Testis (tissue), 2 donors: ENCODE measurements at regions not wholly inside any gene's neighbourhood (a gene's known extent, or its start where the extent isn't known, plus 50 kb on each side); places are given as distances from the start of the nearest gene placed in this dataset.

Experiments
- DNase-seq: peaks from one replicate; pipeline ENCODE4 v3.0.0-alpha.2; 2019
- H3K27ac ChIP-seq, 2 donors: fragments of 200-600 bp; sonication (generic); one replicate each; pipeline ENCODE4 v1.5.1; 2019
- H3K27me3 ChIP-seq: fragments of 200-600 bp; sonication (generic); one replicate; pipeline ENCODE4 v1.5.1; 2019
- H3K36me3 ChIP-seq: fragments of 200-600 bp; sonication (generic); one replicate; pipeline ENCODE4 v1.5.1; 2017; ENCODE audit warnings: low read depth; ENCODE audit errors: missing control alignments
- H3K4me1 ChIP-seq: fragments of 200-600 bp; sonication (generic); one replicate; pipeline ENCODE4 v1.5.1; 2019
- H3K4me3 ChIP-seq, 2 donors: fragments of 200-600 bp; sonication (generic); one replicate each; pipeline ENCODE4 v1.5.1; 2017 to 2019
- H3K9me3 ChIP-seq: fragments of 200-600 bp; sonication (generic); one replicate; pipeline ENCODE4 v1.5.1; 2017
- CTCF ChIP-seq, 3 experiments: fragments of 450-650 bp in 2 of 3; fragments of 200-600 bp in 1 of 3; sonication (generic) in 1 of 3; IDR thresholded peaks; one replicate each; pipeline ENCODE4 v1.5.1; 2016 to 2019; ENCODE audit warnings: antibody characterized with exemption in 3 of 3, mild to moderate bottlenecking in 2 of 3, moderate library complexity in 1 of 3
- POLR2A ChIP-seq: fragments of 450-650 bp; IDR thresholded peaks from one replicate; pipeline ENCODE4 v1.6.1; 2017; ENCODE audit warnings: antibody characterized with exemption, mild to moderate bottlenecking, moderate library complexity
- WGBS, 2 donors: methylation state at CpG; one replicate each; pipeline ENCODE4 v1.1.5; 2018; 5-methylcytosine and 5-hydroxymethylcytosine counted together
- intact Hi-C: fragments of 100-400 bp; cut with DNase I; formaldehyde crosslinking; loops from one replicate; pipeline ENCODE4 v1.15.1; 2023; ENCODE audit warnings: low total_unique reads

GRCh38 chr15:92523176-92523575 is 129.5 kb downstream of the ST8SIA2 start:
- Histone ChIP-seq H3K27me3 (no peaks in the 10 kb centered on the region), H3K4me1 (peaks cover 7% of the 10 kb centered on the region), H3K27ac (no peak overlapping the region), H3K36me3 (no peaks in the 10 kb centered on the region), H3K9me3 (no peaks in the 10 kb centered on the region), H3K4me3 (no peak overlapping the region)
- no peak for DNase-seq
- 92 to 93% methylated on average over 2 of the region's 2 CpGs for WGBS, 2 donors
- TF ChIP-seq CTCF (IDR thresholded peaks at IDR 0.05) (no peak), POLR2A (no peak)
- intact Hi-C loops = loop anchor here (10.0 kb wide), 2 partner anchors 102 to 192 kb away; no protein-coding TSS in a partner anchor

GRCh38 chr15:92521624-92522008 is 127.9 kb downstream of the ST8SIA2 start:
- intact Hi-C loops = loop anchor here (10.0 kb wide), 2 partner anchors 103 to 193 kb away; no protein-coding TSS in a partner anchor
- H3K9me3 ChIP-seq = no peaks in the 10 kb centered on the region
- no peak overlapping the region for H3K27ac ChIP-seq

GRCh38 chr15:92520914-92521623 is 127.4 kb downstream of the ST8SIA2 start:
- no peaks in the 10 kb centered on the region for H3K9me3 ChIP-seq
- H3K27me3 ChIP-seq = no peaks in the 10 kb centered on the region
- WGBS, 2 donors = 90 to 91% methylated on average over 2 of the region's 2 CpGs
- no peaks in the 10 kb centered on the region for H3K36me3 ChIP-seq
- TF ChIP-seq POLR2A (no peak), CTCF (IDR thresholded peaks at IDR 0.05) (no peak)
- H3K27ac ChIP-seq = no peak overlapping the region
- H3K4me1 ChIP-seq = no peaks in the 10 kb centered on the region
- DNase-seq = no peak
- intact Hi-C loops = loop anchor here (10.0 kb wide), 2 partner anchors 104 to 194 kb away; no protein-coding TSS in a partner anchor
- H3K4me3 ChIP-seq = no peak overlapping the region

More at GRCh38 chr15:92521624-92522008, 127.9 kb downstream of the ST8SIA2 start:
- no peaks in the 10 kb centered on the region for H3K36me3 ChIP-seq
- TF ChIP-seq CTCF (IDR thresholded peaks at IDR 0.05) (peak; percentile 71 to 90 (median 81)), POLR2A (no peak)
- peak; percentile 90 for DNase-seq
- 17% methylated on average over 7 of the region's 7 CpGs for WGBS, 2 donors
- no peaks in the 10 kb centered on the region for H3K27me3 ChIP-seq
- H3K4me1 ChIP-seq = no peaks in the 10 kb centered on the region
- H3K4me3 ChIP-seq = no peak overlapping the region

- no peak for DNase-seq
- no peaks in the 10 kb centered on the region for H3K27me3 ChIP-seq
- H3K9me3 ChIP-seq = no peaks in the 10 kb centered on the region
- no peaks in the 10 kb centered on the region for H3K4me1 ChIP-seq
- H3K36me3 ChIP-seq = no peaks in the 10 kb centered on the region
- no peak overlapping the region for H3K27ac ChIP-seq
- intact Hi-C loops = loop anchor here (10.0 kb wide), 2 partner anchors 105 to 195 kb away; no protein-coding TSS in a partner anchor
- 63 to 86% methylated on average over 3 of the region's 3 CpGs for WGBS, 2 donors
- no peak overlapping the region for H3K4me3 ChIP-seq
- TF ChIP-seq POLR2A (no peak), CTCF (IDR thresholded peaks at IDR 0.05) (no peak)
Measured at GRCh38 chr15:92519709-92520108, 126.0 kb downstream of the ST8SIA2 start.
